HCT116 (cell line): ENCODE measurements at regions not wholly inside any gene's neighbourhood (a gene's known extent, or its start where the extent isn't known, plus 50 kb on each side); places are given as distances from the start of the nearest gene placed in this dataset.

Experiments
- ATAC-seq: fragments of 200-7000 bp; cut with Tn5 transposase; 2 replicates; pipeline ENCODE4 v1.9.1; 2020; ENCODE audit warnings: mild to moderate bottlenecking, moderate library complexity
- BruUV-seq: library from RNA; stranded (reverse); fragments of 400-500 nt; replicated peaks from 2 replicates; lab custom pipeline; 2021; lab: Mats Ljungman, UMichigan
- CTCF ChIA-PET: fragments of 300-600 bp; sonication (Branson Sonifier 250); formaldehyde crosslinking; loops from one replicate; lab custom pipeline; 2021; ENCODE audit warnings: antibody characterized with exemption; lab: Charles Lee
- POLR2A ChIA-PET: fragments of 300-600, 350-600 bp; sonication (Branson Sonifier 250); formaldehyde crosslinking; loops from one replicate; lab custom pipeline; 2021; ENCODE audit warnings: antibody characterized with exemption; lab: Charles Lee
- RAD21 ChIA-PET, 2 experiments: fragments of 300-600 bp; sonication (Branson Sonifier 250); formaldehyde crosslinking; loops; one replicate each; lab custom pipeline; 2023; ENCODE audit warnings: low total read pairs in 2 of 2; ENCODE audit not compliant: uncharacterized antibody in 2 of 2, unreplicated experiment in 2 of 2, low non-redundant PET in 1 of 2; lab: Charles Lee
- DNase-seq: peaks from one replicate; pipeline ENCODE4 v3.0.0-alpha.2; 2010; ENCODE audit warnings: low read depth, low spot score
- H2AFZ ChIP-seq: fragments of 200-600 bp; shearing (Covaris generic), sonication (generic); 2 replicates; pipeline ENCODE4 v1.6.1; 2017; ENCODE audit warnings: low read depth, mixed run types, mixed read lengths, antibody characterized with exemption, low read length; ENCODE audit not compliant: poor library complexity, severe bottlenecking
- H3K27ac ChIP-seq: 2 replicates; pipeline ENCODE4 v1.5.1; 2012; ENCODE audit warnings: low read depth, low read length
- H3K27me3 ChIP-seq: fragments of 200-600 bp; sonication (generic); 2 replicates; pipeline ENCODE4 v1.6.1; 2016; ENCODE audit warnings: mixed run types, low read length, mixed read lengths; ENCODE audit not compliant: insufficient read depth
- H3K36me3 ChIP-seq, 2 experiments: fragments of 200-500 bp in 1 of 2; fragments of 200-600 bp in 1 of 2; sonication (Bioruptor generic) in 1 of 2; sonication (generic) in 1 of 2; 2 replicates each; pipeline versions ENCODE4 v1.5.1 to v1.6.1; 2014 to 2016; ENCODE audit warnings: low read length in 2 of 2, inconsistent platforms in 1 of 2, mixed read lengths in 1 of 2, mixed run types in 1 of 2; ENCODE audit not compliant: insufficient read depth in 2 of 2, control insufficient read depth in 1 of 2
- H3K4me1 ChIP-seq, 2 experiments: fragments of 200-600 bp in 1 of 2; sonication (generic) in 1 of 2; 2 replicates each; pipeline versions ENCODE4 v1.5.1 to v1.6.1; 2012 to 2017; ENCODE audit warnings: low read length in 2 of 2, inconsistent platforms in 1 of 2, mild to moderate bottlenecking in 1 of 2, mixed read lengths in 1 of 2, mixed run types in 1 of 2, moderate library complexity in 1 of 2; ENCODE audit not compliant: insufficient read depth in 2 of 2, control insufficient read depth in 1 of 2
- H3K4me2 ChIP-seq: fragments of 200-600 bp; sonication (generic); 2 replicates; pipeline ENCODE4 v1.6.1; 2017; ENCODE audit warnings: mixed run types, low read length, mixed read lengths
- H3K4me3 ChIP-seq, 2 experiments: fragments of 200-600 bp in 1 of 2; sonication (generic) in 1 of 2; replicated peaks in 1 of 2; 2 replicates each; pipeline ENCODE4 v1.5.1; 2011 to 2016; ENCODE audit warnings: low read length in 2 of 2, control low read depth in 1 of 2, low read depth in 1 of 2, mild to moderate bottlenecking in 1 of 2, mixed read lengths in 1 of 2, mixed run types in 1 of 2
- H3K79me2 ChIP-seq: fragments of 200-600 bp; sonication (generic); 2 replicates; pipeline ENCODE4 v1.6.1; 2017; ENCODE audit warnings: mild to moderate bottlenecking, mixed run types, low read length, moderate library complexity, mixed read lengths; ENCODE audit not compliant: insufficient read depth
- H3K9ac ChIP-seq: fragments of 200-600 bp; sonication (generic); 2 replicates; pipeline ENCODE4 v1.6.1; 2016; ENCODE audit warnings: low read length, mixed read lengths
- H3K9me2 ChIP-seq: fragments of 200-600 bp; sonication (generic), shearing (Covaris generic); 2 replicates; pipeline ENCODE4 v1.6.1; 2017; ENCODE audit warnings: mixed run types, mild to moderate bottlenecking, moderate library complexity; ENCODE audit not compliant: insufficient read depth
- H3K9me3 ChIP-seq, 2 experiments: fragments of 200-500 bp in 1 of 2; fragments of 200-600 bp in 1 of 2; sonication (Bioruptor generic) in 1 of 2; sonication (generic) in 1 of 2; 2 replicates each; pipeline ENCODE4 v1.6.1; 2014 to 2017; ENCODE audit warnings: low read length in 2 of 2, mixed read lengths in 2 of 2, inconsistent platforms in 1 of 2, low read depth in 1 of 2, mild to moderate bottlenecking in 1 of 2, mixed run types in 1 of 2, moderate library complexity in 1 of 2; ENCODE audit not compliant: control insufficient read depth in 1 of 2, insufficient read depth in 1 of 2
- H4K20me1 ChIP-seq: fragments of 200-600 bp; sonication (generic), shearing (Covaris generic); 2 replicates; pipeline ENCODE4 v1.6.1; 2017; ENCODE audit warnings: mixed run types, mild to moderate bottlenecking, moderate library complexity; ENCODE audit not compliant: insufficient read depth
- EGR1 ChIP-seq: IDR thresholded peaks from 2 replicates; pipeline ENCODE4 v1.6.1; 2012; ENCODE audit warnings: low read depth
- EZH2 ChIP-seq: fragments of 200-600 bp; sonication (generic); IDR thresholded peaks from 2 replicates; pipeline ENCODE4 v1.6.1; 2017; ENCODE audit warnings: antibody characterized with exemption, mixed run types
- EZH2phosphoT487 ChIP-seq: fragments of 200-600 bp; IDR thresholded peaks from 2 replicates; pipeline ENCODE4 v1.6.1; 2018; ENCODE audit warnings: antibody characterized with exemption, borderline replicate concordance
- FOSL1 ChIP-seq: IDR thresholded peaks from 2 replicates; pipeline ENCODE4 v1.6.1; 2012; ENCODE audit warnings: low read depth
- JUND ChIP-seq: IDR thresholded peaks from 2 replicates; pipeline ENCODE4 v1.6.1; 2012
- MAX ChIP-seq: IDR thresholded peaks from 2 replicates; pipeline ENCODE4 v1.6.1; 2012
- POLR2A ChIP-seq: IDR thresholded peaks from 2 replicates; pipeline ENCODE4 v1.7.0; 2011; ENCODE audit warnings: borderline replicate concordance; ENCODE audit not compliant: insufficient read depth, insufficient read length; ENCODE audit errors: extremely low read depth
- POLR2AphosphoS5 ChIP-seq: IDR thresholded peaks from 2 replicates; pipeline ENCODE4 v1.6.1; 2011; ENCODE audit warnings: mild to moderate bottlenecking, low read depth, low read length, moderate library complexity
- RAD21 ChIP-seq: IDR thresholded peaks from 2 replicates; pipeline ENCODE4 v1.6.1; 2012; ENCODE audit warnings: low read depth, mild to moderate bottlenecking
- REST ChIP-seq: IDR thresholded peaks from 2 replicates; pipeline ENCODE4 v1.6.1; 2012; ENCODE audit warnings: low read depth
- SIN3A ChIP-seq: IDR thresholded peaks from 2 replicates; pipeline ENCODE4 v1.6.1; 2012; ENCODE audit warnings: low read depth
- SP1 ChIP-seq: IDR thresholded peaks from 2 replicates; pipeline ENCODE4 v1.6.1; 2012; ENCODE audit warnings: low read depth
- ZBTB33 ChIP-seq: IDR thresholded peaks from 2 replicates; pipeline ENCODE4 v1.6.1; 2011; ENCODE audit warnings: mild to moderate bottlenecking, low read length, moderate library complexity; ENCODE audit not compliant: insufficient replicate concordance; ENCODE audit errors: extremely low read depth
- intact Hi-C: fragments of 100-400 bp; cut with micrococcal nuclease; formaldehyde crosslinking; loops from 2 replicates; pipeline ENCODE4 v1.10.0; 2022

- TF ChIP-seq POLR2AphosphoS5 (no peak), SIN3A (no peak), JUND (no peak), EZH2 (no peak), RAD21 (no peak), EZH2phosphoT487 (no peak), SP1 (no peak), MAX (no peak)
These were observed 86.9 kb upstream of the SPATA31D4 start (continued) for GRCh38 chr9:81841333-81841732.

- Histone ChIP-seq H3K36me3 (no peaks in the 10 kb centered on the region), H3K4me2 (no peak overlapping the region), H3K27ac (no peak overlapping the region), H3K4me3 (no peak overlapping the region), H3K9me2 (no peaks in the 10 kb centered on the region), H3K27me3 (no peaks in the 10 kb centered on the region), H2AFZ (no peak overlapping the region), H3K9me3 (no peaks in the 10 kb centered on the region), H3K4me1 (peaks cover 4 to 24% of the 10 kb centered on the region in 2 experiments; a peak in 3 of 4 replicates), H3K9ac (no peak overlapping the region), H3K79me2 (no peaks in the 10 kb centered on the region), H4K20me1 (no peaks in the 10 kb centered on the region)
- DNase-seq (no peak), ATAC-seq (no peak)
- ChIA-PET RAD21 (no interaction called here), CTCF (no interaction called here), POLR2A (no interaction called here)
- intact Hi-C loops, result no loop called here
- TF ChIP-seq EGR1 (no peak), EZH2phosphoT487 (no peak), REST (no peak), FOSL1 (no peak), POLR2A (no peak), ZBTB33 (no peak), SP1 (no peak)
- BruUV-seq, result no TSS peak
These were observed 84.1 kb upstream of the SPATA31D4 start for GRCh38 chr9:81844131-81844567.
